ENCODE measurements at regions not wholly inside any gene's neighbourhood (a gene's known extent, or its start where the extent isn't known, plus 50 kb on each side); places are given as distances from the start of the nearest gene placed in this dataset.
"Not testable (repeated sequence)": the region's sequence is repeated elsewhere in the genome, so short reads cannot be mapped to it uniquely, and the experiment has no call there.

- no peak overlapping the region for H3K4me2 ChIP-seq
- H3K36me3 ChIP-seq (ENCODE audit: insufficient read depth), result no peaks in the 10 kb centered on the region
- H3K27me3 ChIP-seq (ENCODE audit: insufficient read depth, low read depth), result no peaks in the 10 kb centered on the region
- TF ChIP-seq, protein P1, sequence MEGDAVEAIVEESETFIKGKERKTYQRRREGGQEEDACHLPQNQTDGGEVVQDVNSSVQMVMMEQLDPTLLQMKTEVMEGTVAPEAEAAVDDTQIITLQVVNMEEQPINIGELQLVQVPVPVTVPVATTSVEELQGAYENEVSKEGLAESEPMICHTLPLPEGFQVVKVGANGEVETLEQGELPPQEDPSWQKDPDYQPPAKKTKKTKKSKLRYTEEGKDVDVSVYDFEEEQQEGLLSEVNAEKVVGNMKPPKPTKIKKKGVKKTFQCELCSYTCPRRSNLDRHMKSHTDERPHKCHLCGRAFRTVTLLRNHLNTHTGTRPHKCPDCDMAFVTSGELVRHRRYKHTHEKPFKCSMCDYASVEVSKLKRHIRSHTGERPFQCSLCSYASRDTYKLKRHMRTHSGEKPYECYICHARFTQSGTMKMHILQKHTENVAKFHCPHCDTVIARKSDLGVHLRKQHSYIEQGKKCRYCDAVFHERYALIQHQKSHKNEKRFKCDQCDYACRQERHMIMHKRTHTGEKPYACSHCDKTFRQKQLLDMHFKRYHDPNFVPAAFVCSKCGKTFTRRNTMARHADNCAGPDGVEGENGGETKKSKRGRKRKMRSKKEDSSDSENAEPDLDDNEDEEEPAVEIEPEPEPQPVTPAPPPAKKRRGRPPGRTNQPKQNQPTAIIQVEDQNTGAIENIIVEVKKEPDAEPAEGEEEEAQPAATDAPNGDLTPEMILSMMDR (conservative IDR thresholded peaks at IDR 0.05; ENCODE audit: low read depth, low read length), result no peak
- no peak overlapping the region for H3K27ac ChIP-seq
- no peak overlapping the region for H3K4me3 ChIP-seq (IDR thresholded peaks at IDR 0.05; ENCODE audit: insufficient read depth, low read depth, low read length)
- H3K79me2 ChIP-seq (ENCODE audit: insufficient read depth, low read depth), result no peaks in the 10 kb centered on the region
- no peaks in the 10 kb centered on the region for H4K20me1 ChIP-seq (ENCODE audit: insufficient read depth)
- no peak overlapping the region for H3K9ac ChIP-seq
- no peak overlapping the region for H2AFZ ChIP-seq (ENCODE audit: low read depth)
- H3K4me1 ChIP-seq (ENCODE audit: low read depth, poor library complexity, severe bottlenecking), result peaks cover 43% of the 10 kb centered on the region
Observed at GRCh38 chr5:126677121-126677520, 76.4 kb downstream of the PHAX start.

DNA sequence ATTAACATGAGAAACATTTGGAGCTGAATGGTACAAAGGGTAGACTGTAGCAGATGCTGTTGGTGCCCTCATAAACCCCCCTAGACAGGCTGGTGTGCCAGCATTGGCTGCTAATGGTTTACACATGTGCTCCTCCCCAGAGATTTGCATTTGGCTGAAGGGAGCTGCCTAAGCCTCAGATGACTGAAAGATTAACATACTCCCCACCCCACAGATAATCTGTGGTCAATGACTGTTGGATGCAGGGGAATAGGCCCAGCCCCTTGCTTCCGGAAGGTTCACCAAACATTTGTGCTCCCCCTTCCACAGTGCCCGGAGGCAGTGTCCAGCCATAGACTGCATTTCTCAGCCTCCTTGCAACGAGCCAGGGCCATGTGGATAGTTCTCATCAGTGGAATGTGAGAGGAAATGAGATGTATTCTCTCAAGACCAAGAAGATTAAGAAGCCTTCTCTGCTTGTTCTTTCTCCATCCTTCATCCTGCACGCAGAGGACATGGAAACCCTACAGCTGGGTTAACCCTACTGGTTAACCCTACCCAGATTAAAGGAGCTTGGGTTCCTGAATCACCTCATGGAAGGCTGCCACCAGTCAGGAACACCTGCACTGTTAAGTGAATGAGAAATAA, 79.6 kb downstream of the PHAX start:
- Histone ChIP-seq H3K4me1 (ENCODE audit: low read depth, poor library complexity, severe bottlenecking) (peaks cover 60% of the 10 kb centered on the region), H3K79me2 (ENCODE audit: insufficient read depth, low read depth) (no peaks in the 10 kb centered on the region), H3K27ac (peak overlapping the region; percentile 83), H3K27me3 (ENCODE audit: insufficient read depth, low read depth) (no peaks in the 10 kb centered on the region), H3K36me3 (ENCODE audit: insufficient read depth) (no peaks in the 10 kb centered on the region), H3K4me2 (peak overlapping the region; percentile 74), H4K20me1 (ENCODE audit: insufficient read depth) (no peaks in the 10 kb centered on the region), H3K4me3 (IDR thresholded peaks at IDR 0.05; ENCODE audit: insufficient read depth, low read depth, low read length) (no peak overlapping the region), H2AFZ (ENCODE audit: low read depth) (peak overlapping the region; percentile 55; the same call in 1 of the 2 replicates), H3K9ac (peak overlapping the region; percentile 53; the same call in 1 of the 2 replicates)
- TF ChIP-seq, protein P1 (conservative IDR thresholded peaks at IDR 0.05; ENCODE audit: low read depth, low read length), result no peak

DNA sequence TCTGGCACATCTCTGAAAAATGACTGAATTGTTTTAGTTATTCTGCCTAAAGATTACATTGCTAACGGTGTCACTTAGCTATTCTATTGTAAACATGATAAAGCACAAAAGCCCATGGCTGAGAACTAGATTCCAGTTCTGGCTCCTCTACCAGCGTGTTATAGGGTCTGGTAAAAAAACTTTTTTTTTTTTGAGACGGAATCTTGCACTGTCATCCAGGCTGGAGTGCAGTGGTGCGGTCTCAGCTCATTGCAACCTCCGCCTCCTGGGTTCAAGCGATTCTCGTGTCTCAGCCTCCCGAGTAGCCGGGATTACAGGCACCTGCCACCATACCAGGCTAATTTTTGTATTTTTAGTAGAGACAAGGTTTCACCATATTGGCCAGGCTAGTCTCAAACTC, 80.6 kb downstream of the PHAX start:
- not testable (repeated sequence) for H3K79me2 ChIP-seq (ENCODE audit: insufficient read depth, low read depth); H3K4me3 ChIP-seq (IDR thresholded peaks at IDR 0.05; ENCODE audit: insufficient read depth, low read depth, low read length); H2AFZ ChIP-seq (ENCODE audit: low read depth); H3K36me3 ChIP-seq (ENCODE audit: insufficient read depth); H3K9ac ChIP-seq; H4K20me1 ChIP-seq (ENCODE audit: insufficient read depth); H3K27me3 ChIP-seq (ENCODE audit: insufficient read depth, low read depth)
- Histone ChIP-seq H3K4me1 (ENCODE audit: low read depth, poor library complexity, severe bottlenecking) (peaks cover 68% of the 10 kb centered on the region), H3K27ac (peak overlapping the region; percentile 83; the same call in 1 of the 2 replicates), H3K4me2 (peak overlapping the region; percentile 74; the same call in 1 of the 2 replicates)

- Histone ChIP-seq H3K4me3 (IDR thresholded peaks at IDR 0.05; ENCODE audit: insufficient read depth, low read depth, low read length) (no peak overlapping the region), H3K4me1 (ENCODE audit: low read depth, poor library complexity, severe bottlenecking) (peaks cover 68% of the 10 kb centered on the region), H3K79me2 (ENCODE audit: insufficient read depth, low read depth) (no peaks in the 10 kb centered on the region), H3K27ac (no peak overlapping the region), H3K4me2 (no peak overlapping the region), H3K27me3 (ENCODE audit: insufficient read depth, low read depth) (no peaks in the 10 kb centered on the region), H2AFZ (ENCODE audit: low read depth) (no peak overlapping the region), H3K36me3 (ENCODE audit: insufficient read depth) (no peaks in the 10 kb centered on the region), H3K9ac (no peak overlapping the region), H4K20me1 (ENCODE audit: insufficient read depth) (no peaks in the 10 kb centered on the region)
- TF ChIP-seq, protein P1 (conservative IDR thresholded peaks at IDR 0.05; ENCODE audit: low read depth, low read length), result no peak
Observed at GRCh38 chr5:126681970-126682369, 81.2 kb downstream of the PHAX start.

- H3K4me3 ChIP-seq (IDR thresholded peaks at IDR 0.05; ENCODE audit: insufficient read depth, low read depth, low read length), result no peak overlapping the region
- H3K4me1 ChIP-seq (ENCODE audit: low read depth, poor library complexity, severe bottlenecking), result peaks cover 73% of the 10 kb centered on the region
- TF ChIP-seq, protein P1 (conservative IDR thresholded peaks at IDR 0.05; ENCODE audit: low read depth, low read length), result no peak
- no peak overlapping the region for H3K27ac ChIP-seq
- H4K20me1 ChIP-seq (ENCODE audit: insufficient read depth), result no peaks in the 10 kb centered on the region
- no peak overlapping the region for H3K4me2 ChIP-seq
- no peaks in the 10 kb centered on the region for H3K36me3 ChIP-seq (ENCODE audit: insufficient read depth)
- no peak overlapping the region for H3K9ac ChIP-seq
- no peaks in the 10 kb centered on the region for H3K79me2 ChIP-seq (ENCODE audit: insufficient read depth, low read depth)
- no peaks in the 10 kb centered on the region for H3K27me3 ChIP-seq (ENCODE audit: insufficient read depth, low read depth)
- no peak overlapping the region for H2AFZ ChIP-seq (ENCODE audit: low read depth)
Observed at GRCh38 chr5:126682856-126683255, 82.1 kb downstream of the PHAX start.

Measured in KMS-11 (cell line).